GM18868 (cell line): ENCODE measurements at regions not wholly inside any gene's neighbourhood (a gene's known extent, or its start where the extent isn't known, plus 50 kb on each side); places are given as distances from the start of the nearest gene placed in this dataset.

Source experiments
- ATAC-seq: cut with Tn5 transposase; IDR thresholded peaks from one replicate; pipeline ENCODE4 v1.9.1; 2021; ENCODE audit warnings: mild to moderate bottlenecking, moderate library complexity; ENCODE audit not compliant: unreplicated experiment

DNA sequence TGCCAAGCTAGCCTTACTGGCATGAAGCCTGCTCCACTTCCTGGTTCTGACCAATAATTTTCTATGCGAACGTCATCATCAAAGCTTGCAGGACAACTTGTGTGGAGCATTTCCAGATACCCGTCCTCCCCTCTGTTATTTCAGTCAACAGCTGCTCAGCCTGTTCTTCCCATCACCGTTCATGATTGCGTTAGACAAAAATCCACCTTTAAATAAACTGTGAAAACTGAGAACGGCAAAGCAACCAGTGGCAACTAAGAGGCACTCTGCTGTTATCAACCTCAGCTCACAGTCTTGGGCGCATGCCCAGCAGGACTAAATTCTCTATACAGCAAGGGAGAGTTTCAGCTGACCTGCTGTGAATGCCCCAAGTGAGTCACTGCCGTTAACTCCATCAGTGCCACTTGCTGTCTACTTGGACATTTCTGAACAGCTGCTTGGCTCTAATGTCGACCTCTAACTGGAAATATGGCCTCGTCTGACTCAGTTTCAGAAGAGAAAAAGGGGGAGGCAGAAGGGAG lies 207.4 kb upstream of the RUNX1 start:
- ATAC-seq: no peak

DNA sequence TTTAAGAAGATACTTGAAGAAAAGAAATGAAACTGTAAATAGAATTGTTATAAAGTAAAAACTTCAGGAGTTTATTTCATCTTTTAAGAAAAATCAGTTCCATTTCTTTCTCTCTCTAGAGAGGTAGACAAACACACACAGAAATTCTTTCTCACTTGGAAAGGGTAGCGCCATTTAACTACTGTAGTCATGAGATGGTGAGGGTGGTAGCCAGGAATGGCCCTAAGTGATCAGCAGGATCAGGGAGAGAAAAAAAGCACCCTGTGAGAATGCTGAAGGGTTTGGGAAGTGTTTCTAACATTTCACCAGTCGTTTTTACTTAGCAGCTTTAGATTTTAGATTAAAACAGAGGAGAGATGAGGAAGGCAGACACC lies 205.7 kb upstream of the RUNX1 start:
- no peak for ATAC-seq

DNA sequence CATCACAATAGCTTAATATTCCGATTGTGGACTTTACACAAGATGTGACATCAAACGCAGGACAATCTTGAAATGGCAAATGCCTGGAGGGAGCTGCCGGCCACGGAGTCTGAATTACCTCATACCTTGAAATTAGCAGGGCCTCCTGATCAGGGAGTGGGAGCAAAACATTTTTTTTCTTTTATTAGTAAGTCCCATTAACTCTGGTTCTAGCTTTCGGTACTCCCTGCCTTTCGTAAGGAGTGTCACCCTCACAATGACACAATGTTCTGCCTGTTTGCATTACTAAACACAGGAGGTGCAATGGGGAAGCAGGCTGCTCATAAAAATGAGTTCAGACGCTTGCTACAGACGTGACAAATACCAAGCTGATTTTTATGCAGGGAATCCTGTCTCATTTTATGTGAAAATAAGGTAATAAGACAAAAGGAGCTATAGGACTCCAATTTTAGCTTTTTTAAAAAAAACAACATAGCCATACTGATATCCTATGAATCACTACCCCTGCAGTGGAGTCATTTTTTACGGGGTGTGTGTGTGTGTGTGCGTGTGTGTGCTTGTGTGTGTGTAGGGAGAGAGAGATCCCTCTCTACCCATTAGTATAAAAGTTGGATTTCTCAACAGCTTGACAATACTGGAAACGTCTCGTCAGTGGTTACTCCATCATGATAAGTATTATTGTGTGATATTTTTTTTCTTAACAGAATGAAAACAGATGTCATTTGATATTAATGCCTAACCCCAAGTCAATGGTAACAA lies 205.1 kb upstream of the RUNX1 start:
- no peak for ATAC-seq

DNA sequence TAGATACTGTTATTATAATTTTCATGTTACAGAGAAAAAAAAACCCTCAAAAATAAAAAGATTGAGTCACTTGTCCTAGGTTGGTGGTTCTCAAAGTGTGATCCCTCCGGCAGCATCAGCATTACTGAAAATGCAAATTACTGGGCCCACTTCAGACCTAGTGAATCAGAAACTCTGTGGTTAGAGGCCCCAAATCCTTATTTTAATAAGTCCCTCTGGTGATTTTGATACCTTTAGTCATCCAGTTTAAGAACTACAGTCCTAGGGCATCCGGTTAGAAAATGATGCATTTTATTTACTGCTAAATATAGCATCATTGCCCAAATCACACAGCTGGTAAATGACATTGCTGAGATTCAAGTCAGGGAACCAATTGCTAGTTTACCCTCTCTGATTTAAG lies 203.7 kb upstream of the RUNX1 start:
- no peak for ATAC-seq

DNA sequence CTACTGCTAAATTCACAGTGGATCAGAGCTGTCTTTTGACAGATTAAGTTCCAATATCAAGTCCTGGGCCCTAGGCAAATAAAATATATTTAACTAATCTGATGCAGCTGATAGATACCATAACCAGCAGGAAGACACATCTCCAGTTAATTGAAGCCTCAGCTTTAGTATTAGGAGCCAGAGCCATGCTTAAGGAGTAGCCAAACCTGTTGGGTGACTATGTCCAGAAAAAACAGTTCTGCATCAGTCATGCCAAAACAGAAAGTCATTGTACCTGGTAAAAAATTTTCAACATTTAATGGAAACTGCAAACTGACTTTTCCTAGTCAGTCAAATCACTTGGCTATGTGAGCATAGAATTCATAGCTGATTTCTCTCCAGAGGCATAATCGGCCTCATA lies 200.5 kb upstream of the RUNX1 start:
- no peak for ATAC-seq

GRCh38 chr21:35245879-35246278 lies 196.8 kb upstream of the RUNX1 start:
- no peak for ATAC-seq

DNA sequence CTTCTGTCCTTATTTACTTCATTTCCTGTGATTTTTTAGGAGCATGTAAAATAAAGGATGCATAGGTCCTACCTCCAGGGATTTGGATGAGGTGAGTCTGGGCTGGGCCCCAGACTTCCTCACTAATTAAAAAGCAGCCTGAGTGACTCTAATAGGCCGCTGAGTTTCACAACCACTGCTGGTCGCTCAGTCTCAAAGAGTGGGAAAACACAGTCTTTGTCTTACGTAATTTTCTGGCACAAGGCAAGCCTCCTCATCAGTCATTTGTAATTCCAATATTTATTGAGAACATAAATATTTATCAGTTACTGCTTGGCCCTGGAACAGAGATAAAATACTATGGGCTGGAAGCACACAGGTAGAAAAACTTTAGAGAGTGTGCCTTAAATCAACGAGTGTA lies 195.4 kb upstream of the RUNX1 start:
- ATAC-seq: no peak

DNA sequence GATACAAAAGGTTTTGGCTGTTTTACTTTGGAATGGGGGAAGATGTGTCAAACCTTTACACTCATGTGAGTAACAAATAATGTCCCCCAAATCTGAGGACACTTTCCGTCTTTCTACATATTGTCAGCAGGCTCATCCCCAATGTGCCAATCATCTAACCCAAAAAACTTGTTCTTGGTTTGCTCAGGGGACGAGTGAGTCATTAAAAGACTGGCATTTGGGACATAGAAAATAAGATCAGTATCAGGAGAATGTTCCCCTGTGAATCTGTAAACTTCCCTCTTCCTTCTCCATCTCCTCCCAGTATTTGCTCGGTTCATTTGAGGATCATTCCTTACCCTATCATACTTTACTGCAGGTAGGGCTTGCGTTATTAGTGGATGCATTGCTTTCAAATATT lies 194.1 kb upstream of the RUNX1 start:
- ATAC-seq: no peak

GRCh38 chr21:35239811-35240219 lies 190.7 kb upstream of the RUNX1 start:
- no peak for ATAC-seq

DNA sequence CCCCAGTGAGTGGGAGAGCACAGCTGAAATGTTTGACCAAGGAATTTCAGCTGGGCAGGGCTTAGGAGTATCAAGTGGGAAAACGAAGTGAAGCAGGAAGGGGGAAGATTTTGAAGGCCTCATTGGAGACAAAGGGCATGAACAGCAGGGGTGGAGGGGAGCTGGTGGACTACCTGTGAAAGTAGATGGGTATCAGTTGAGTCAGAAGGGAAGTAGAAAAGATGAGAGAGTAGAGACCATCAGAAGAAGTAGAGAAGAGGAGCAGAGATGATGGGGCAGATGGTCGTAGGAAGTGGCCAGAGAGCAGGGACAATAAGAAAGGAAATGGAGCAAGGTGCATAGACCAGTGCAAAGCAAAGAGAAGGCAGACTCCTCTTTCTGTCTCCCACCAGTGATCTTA lies 189.0 kb upstream of the RUNX1 start:
- ATAC-seq: no peak

- ATAC-seq: no peak
These were observed 188.2 kb upstream of the RUNX1 start for GRCh38 chr21:35237287-35237686.

DNA sequence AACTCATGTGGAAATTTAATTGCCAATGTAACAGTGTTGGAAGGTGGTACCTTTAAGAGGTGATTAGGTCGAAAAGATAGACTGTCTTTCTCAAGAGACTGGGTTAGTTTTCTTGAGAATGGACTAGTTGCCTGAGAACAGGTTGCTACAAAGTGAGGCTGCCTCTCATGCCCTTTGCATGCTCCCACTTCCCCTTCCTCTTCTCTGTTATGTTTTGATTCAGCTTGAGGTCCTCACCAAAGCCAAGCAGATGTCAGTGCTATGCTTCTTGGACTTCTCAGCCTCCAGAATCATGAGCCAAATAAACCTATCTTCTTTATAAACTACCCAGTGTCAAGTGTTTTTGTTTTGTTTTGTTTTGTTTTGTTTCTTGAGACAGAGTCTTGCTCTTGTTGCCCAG lies 187.0 kb upstream of the RUNX1 start:
- ATAC-seq: peak; percentile 71

GRCh38 chr21:35234725-35235124 lies 185.6 kb upstream of the RUNX1 start:
- ATAC-seq: peak; percentile 77

DNA sequence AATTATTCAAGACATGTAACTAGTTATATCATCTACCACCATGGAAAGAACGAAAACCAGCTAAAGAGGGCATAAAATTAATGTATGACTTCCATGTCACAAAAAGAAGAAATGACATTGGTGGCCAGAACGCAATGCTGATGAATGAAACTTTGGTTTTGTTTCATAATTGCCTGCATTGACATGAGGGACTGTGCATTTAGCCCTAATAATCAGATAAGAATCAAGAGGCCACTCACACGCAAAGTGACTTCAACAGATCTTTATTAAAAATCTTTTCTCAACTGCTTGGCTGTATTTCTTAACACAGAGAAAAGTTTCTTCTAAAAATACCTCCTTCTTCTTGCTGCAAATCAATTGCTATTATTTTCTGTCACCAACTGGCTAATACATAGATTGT lies 184.7 kb upstream of the RUNX1 start:
- no peak for ATAC-seq

GRCh38 chr21:35232545-35233176 lies 183.6 kb upstream of the RUNX1 start:
- ATAC-seq: no peak

DNA sequence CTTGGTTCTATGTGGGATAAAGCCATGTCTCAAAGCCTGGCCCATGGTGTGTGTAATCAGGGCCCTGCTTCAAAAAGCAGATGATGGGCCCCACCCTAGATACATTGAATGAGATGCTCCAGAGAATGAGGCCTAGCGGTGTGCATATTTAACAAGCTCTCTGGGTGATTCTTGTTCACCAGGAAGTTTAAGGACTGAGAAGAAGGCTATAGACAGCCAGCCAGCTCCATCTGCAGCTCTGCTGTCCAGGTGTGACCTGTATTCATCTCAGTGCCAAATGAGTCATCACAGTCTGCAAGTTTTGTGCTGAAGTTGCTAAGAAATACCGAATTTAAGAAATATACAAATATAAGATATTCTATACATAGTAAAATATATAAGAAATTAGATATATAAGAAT lies 182.0 kb upstream of the RUNX1 start:
- ATAC-seq: no peak

- no peak for ATAC-seq
These were observed 180.2 kb upstream of the RUNX1 start for GRCh38 chr21:35229290-35229689.

DNA sequence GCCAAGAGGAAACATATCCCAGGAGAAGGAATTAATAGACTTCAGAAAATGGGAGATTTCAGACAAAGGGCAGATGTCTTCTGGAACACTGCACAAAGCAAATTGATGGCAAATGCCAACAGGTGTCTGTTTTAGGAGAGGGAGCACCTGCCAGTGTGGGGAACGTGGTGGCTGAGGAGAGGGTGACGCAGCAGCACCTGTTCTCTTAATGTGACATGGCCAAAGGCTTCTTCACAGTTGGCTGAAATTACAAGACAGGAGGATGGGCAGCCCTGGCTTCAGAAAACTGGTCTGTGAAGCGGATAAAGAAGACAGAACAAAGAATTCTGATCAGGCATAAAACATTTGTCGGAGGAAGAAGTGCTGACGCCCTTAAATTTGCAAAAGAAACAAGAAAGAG lies 178.7 kb upstream of the RUNX1 start:
- peak; percentile 30 for ATAC-seq

DNA sequence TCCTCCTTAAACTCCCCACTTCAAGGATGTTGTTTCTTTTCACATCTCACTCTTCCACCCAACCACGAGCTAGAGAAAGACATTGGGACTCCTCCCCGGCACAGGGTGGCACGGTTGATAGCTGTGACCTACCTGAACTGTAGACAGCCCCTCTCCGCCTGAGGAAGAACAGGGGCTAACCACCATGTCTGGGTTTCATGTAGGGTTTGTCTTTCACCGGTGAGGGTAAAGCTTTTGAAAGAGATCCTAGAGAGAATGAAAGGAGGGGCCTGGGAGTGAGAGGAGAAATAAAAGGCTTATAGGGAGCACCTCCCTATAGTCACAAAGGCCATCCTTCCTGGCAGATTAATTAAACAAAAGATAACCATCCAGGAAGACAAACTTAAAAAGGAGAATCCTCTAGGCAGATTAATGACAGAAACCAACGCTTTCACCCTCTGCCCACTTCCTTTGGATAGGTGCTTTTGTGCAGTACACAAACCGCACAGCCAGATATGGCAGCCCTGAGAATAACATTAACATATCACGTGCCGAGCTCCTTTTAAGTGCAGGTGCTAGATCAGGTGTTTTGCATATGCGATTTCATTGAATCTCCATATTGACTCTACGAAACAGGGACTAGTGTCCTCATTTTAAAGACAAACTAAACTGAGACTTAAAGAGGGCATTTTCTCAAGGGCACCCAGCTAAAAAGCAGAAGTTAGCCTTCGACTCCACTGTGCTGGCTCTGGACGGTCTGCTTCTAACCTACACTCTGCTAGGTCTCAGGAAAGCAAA lies 178.1 kb upstream of the RUNX1 start:
- peak; percentile 83 for ATAC-seq

GRCh38 chr21:35226328-35226727 lies 177.2 kb upstream of the RUNX1 start:
- no peak for ATAC-seq

GRCh38 chr21:35225573-35225972 lies 176.5 kb upstream of the RUNX1 start:
- no peak for ATAC-seq
